ENCODE measurements at regions not wholly inside any gene's neighbourhood (a gene's known extent, or its start where the extent isn't known, plus 50 kb on each side); places are given as distances from the start of the nearest gene placed in this dataset.

DNA sequence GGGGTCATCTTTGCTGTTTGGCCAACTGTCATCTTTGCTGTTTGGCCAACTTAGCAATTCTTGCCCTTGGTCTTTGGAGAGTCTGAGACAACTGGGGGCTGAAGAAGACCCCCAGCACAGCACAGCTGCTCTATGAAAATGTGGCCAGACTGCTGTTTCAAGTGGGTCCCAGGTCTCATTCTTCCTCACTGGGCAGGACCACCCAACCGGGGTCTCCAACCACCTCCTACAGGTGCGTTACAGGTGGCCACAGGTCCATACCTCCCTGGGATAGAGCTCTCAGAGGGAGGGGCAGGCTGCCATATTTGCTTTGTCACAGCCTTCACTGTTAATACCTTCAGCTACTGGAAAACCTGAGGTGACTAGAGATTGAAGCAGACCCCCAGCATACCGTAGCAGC lies 82.1 kb upstream of the TCEAL2 start:
- WGBS (ENCODE audit: low lambda C conversion rate, missing lambda C conversion rate) = 69% methylated on average over 3 of the region's 3 CpGs
- Histone ChIP-seq H3K27ac (no peak overlapping the region), H3K4me2 (no peak overlapping the region), H3K9me3 (ENCODE audit: low read depth) (no peaks in the 10 kb centered on the region), H4K20me1 (ENCODE audit: insufficient read depth, poor library complexity, severe bottlenecking) (no peaks in the 10 kb centered on the region), H3K79me2 (no peaks in the 10 kb centered on the region), H3K36me3 (replicated peaks; ENCODE audit: insufficient read depth, low read depth) (no peaks in the 10 kb centered on the region), H3K27me3 (no peaks in the 10 kb centered on the region), H2AFZ (no peak overlapping the region), H3K4me3 (no peak overlapping the region), H3K4me1 (ENCODE audit: insufficient read depth) (no peaks in the 10 kb centered on the region), H3K9me2 (replicated peaks; ENCODE audit: insufficient read depth) (no peaks in the 10 kb centered on the region)
- no peak for DNase-seq (ENCODE audit: low spot score)
- TF ChIP-seq, protein P1, sequence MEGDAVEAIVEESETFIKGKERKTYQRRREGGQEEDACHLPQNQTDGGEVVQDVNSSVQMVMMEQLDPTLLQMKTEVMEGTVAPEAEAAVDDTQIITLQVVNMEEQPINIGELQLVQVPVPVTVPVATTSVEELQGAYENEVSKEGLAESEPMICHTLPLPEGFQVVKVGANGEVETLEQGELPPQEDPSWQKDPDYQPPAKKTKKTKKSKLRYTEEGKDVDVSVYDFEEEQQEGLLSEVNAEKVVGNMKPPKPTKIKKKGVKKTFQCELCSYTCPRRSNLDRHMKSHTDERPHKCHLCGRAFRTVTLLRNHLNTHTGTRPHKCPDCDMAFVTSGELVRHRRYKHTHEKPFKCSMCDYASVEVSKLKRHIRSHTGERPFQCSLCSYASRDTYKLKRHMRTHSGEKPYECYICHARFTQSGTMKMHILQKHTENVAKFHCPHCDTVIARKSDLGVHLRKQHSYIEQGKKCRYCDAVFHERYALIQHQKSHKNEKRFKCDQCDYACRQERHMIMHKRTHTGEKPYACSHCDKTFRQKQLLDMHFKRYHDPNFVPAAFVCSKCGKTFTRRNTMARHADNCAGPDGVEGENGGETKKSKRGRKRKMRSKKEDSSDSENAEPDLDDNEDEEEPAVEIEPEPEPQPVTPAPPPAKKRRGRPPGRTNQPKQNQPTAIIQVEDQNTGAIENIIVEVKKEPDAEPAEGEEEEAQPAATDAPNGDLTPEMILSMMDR (IDR thresholded peaks at IDR 0.05; ENCODE audit: poor library complexity) = no peak
- no peak for TF ChIP-seq EZH2phosphoT487 (IDR thresholded peaks at IDR 0.05; ENCODE audit: low read depth, severe bottlenecking, unreplicated experiment)
- no peak for TF ChIP-seq EZH2 (IDR thresholded peaks at IDR 0.05; ENCODE audit: borderline replicate concordance)

DNA sequence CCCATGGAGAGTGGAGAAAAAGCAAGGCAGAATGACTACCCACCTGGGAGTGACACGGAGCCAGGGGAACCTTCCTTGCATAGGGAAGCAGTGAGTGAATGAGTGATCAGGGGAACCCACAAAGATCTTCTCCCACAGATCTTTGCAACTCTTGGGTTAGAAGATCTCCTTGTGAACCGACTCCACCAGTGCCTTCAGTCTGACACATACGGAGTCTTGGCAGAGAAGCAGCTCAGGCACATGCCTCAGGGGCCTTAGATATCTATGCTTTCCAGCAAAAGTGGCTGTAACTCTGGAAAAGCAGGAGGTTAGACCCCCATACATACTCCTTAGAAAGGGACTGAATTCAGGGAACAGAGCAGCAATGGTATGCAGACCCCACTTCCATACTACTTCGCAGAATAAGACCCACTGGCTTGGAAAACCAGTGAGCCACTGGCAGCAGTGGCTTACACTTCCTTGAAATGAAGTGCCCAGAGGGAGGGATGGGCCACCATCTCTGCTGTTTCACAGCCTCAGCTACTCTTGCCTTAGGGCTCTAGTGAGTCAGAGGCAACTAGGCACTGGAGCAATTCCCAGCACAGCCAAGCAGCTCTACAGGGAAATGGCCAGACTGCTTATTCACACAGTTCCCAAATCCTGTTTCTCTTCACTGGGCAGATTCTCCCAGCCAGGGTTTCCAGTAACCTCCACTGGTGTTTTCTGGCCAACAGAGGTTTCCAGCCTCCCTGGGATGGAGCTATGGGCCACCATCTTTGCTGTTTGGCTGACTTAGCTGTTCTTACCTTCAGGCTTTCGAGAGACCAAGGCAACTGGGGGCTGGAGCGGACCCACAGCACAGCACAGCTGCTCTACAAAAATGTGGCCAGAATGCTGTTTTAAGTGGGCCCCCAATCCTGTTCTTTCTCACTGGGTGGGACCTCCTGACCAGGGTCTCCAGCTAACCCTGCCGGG lies 82.8 kb upstream of the TCEAL2 start:
- DNase-seq (ENCODE audit: low spot score) = no peak
- H3K9me2 ChIP-seq (replicated peaks; ENCODE audit: insufficient read depth) = no peaks in the 10 kb centered on the region
- no peaks in the 10 kb centered on the region for H3K4me1 ChIP-seq (ENCODE audit: insufficient read depth)
- WGBS (ENCODE audit: low lambda C conversion rate, missing lambda C conversion rate) = 60% methylated on average over 7 of the region's 7 CpGs
- no peak overlapping the region for H2AFZ ChIP-seq
- TF ChIP-seq, protein P1 (IDR thresholded peaks at IDR 0.05; ENCODE audit: poor library complexity) = no peak
- TF ChIP-seq EZH2phosphoT487 (IDR thresholded peaks at IDR 0.05; ENCODE audit: low read depth, severe bottlenecking, unreplicated experiment) = no peak
- H3K27me3 ChIP-seq = no peaks in the 10 kb centered on the region
- no peaks in the 10 kb centered on the region for H3K9me3 ChIP-seq (ENCODE audit: low read depth)
- no peak overlapping the region for H3K4me3 ChIP-seq
- H3K36me3 ChIP-seq (replicated peaks; ENCODE audit: insufficient read depth, low read depth) = no peaks in the 10 kb centered on the region
- H3K79me2 ChIP-seq = no peaks in the 10 kb centered on the region
- H4K20me1 ChIP-seq (ENCODE audit: insufficient read depth, poor library complexity, severe bottlenecking) = no peaks in the 10 kb centered on the region
- H3K27ac ChIP-seq = no peak overlapping the region
- no peak overlapping the region for H3K4me2 ChIP-seq

GRCh38 chrX:102029026-102029425 lies 96.5 kb upstream of the TCEAL2 start:
- no peak overlapping the region for H3K4me2 ChIP-seq
- H3K79me2 ChIP-seq = no peaks in the 10 kb centered on the region
- TF ChIP-seq EZH2 (IDR thresholded peaks at IDR 0.05; ENCODE audit: borderline replicate concordance) (no peak), EZH2phosphoT487 (IDR thresholded peaks at IDR 0.05; ENCODE audit: low read depth, severe bottlenecking, unreplicated experiment) (no peak)
- TF ChIP-seq, protein P1 (IDR thresholded peaks at IDR 0.05; ENCODE audit: poor library complexity) = no peak
- no peaks in the 10 kb centered on the region for H3K9me3 ChIP-seq (ENCODE audit: low read depth)
- H2AFZ ChIP-seq = no peak overlapping the region
- DNase-seq (ENCODE audit: low spot score) = no peak
- H3K27ac ChIP-seq = no peak overlapping the region
- no peak overlapping the region for H3K4me3 ChIP-seq
- WGBS (ENCODE audit: low lambda C conversion rate, missing lambda C conversion rate) = 46% methylated on average over 2 of the region's 2 CpGs
- H3K36me3 ChIP-seq (replicated peaks; ENCODE audit: insufficient read depth, low read depth) = no peaks in the 10 kb centered on the region
- no peaks in the 10 kb centered on the region for H4K20me1 ChIP-seq (ENCODE audit: insufficient read depth, poor library complexity, severe bottlenecking)
- no peaks in the 10 kb centered on the region for H3K4me1 ChIP-seq (ENCODE audit: insufficient read depth)
- H3K9me2 ChIP-seq (replicated peaks; ENCODE audit: insufficient read depth) = no peaks in the 10 kb centered on the region
- H3K27me3 ChIP-seq = no peaks in the 10 kb centered on the region
